B cell (primary cell): ENCODE measurements at regions not wholly inside any gene's neighbourhood (a gene's known extent, or its start where the extent isn't known, plus 50 kb on each side); places are given as distances from the start of the nearest gene placed in this dataset.

Experiments used
- ATAC-seq: fragments of 200-7000 bp; cut with Tn5 transposase; one replicate; pipeline ENCODE4 v1.10.0; 2021; ENCODE audit warnings: low read depth, mild to moderate bottlenecking, moderate number of reproducible peaks, moderate library complexity
- CTCF ChIA-PET: fragments of 350-600 bp; sonication (Branson Sonifier 250); formaldehyde crosslinking; loops from one replicate; lab custom pipeline; 2021; ENCODE audit warnings: antibody characterized with exemption, inconsistent platforms; lab: Charles Lee
- POLR2A ChIA-PET: fragments of 350-600 bp; sonication (Branson Sonifier 250); formaldehyde crosslinking; loops from one replicate; lab custom pipeline; 2021; ENCODE audit warnings: antibody characterized with exemption; lab: Charles Lee
- DNase-seq: peaks from one replicate; pipeline ENCODE4 v3.0.0; 2013
- H2AFZ ChIP-seq: 2 replicates; pipeline ENCODE4 v1.6.1; 2012; ENCODE audit warnings: mild to moderate bottlenecking, low read depth, low read length; ENCODE audit not compliant: insufficient read depth, poor library complexity, severe bottlenecking
- H3K27ac ChIP-seq, 2 donors: 1 replicate in 1 of 2; 2 replicates in 1 of 2; pipeline ENCODE4 v1.5.1; 2012 to 2013; ENCODE audit warnings: low read length in 2 of 2, mild to moderate bottlenecking in 2 of 2, moderate library complexity in 1 of 2
- H3K27me3 ChIP-seq, 4 experiments: fragments of 200-600 bp in 1 of 4; sonication (generic) in 1 of 4; replicated peaks in 1 of 4; 1 replicate in 2 of 4; 2 replicates in 2 of 4; pipeline versions ENCODE4 v1.6.1 to v1.7.0; 2013 to 2016; ENCODE audit warnings: low read length in 3 of 4, mild to moderate bottlenecking in 2 of 4, mixed read lengths in 1 of 4, moderate library complexity in 1 of 4; ENCODE audit not compliant: insufficient read depth in 4 of 4, control insufficient read depth in 3 of 4; ENCODE audit errors: control extremely low read depth in 1 of 4
- H3K36me3 ChIP-seq, 2 experiments: replicated peaks in 1 of 2; 1 replicate in 1 of 2; 2 replicates in 1 of 2; pipeline versions ENCODE4 v1.6.1 to v1.7.1; 2013; ENCODE audit warnings: low read length in 1 of 2; ENCODE audit not compliant: insufficient read depth in 2 of 2, control insufficient read depth in 1 of 2; ENCODE audit errors: control extremely low read depth in 1 of 2, extremely low read depth in 1 of 2
- H3K4me1 ChIP-seq, 2 donors: fragments of 200-600 bp in 1 of 2; sonication (generic) in 1 of 2; 1 replicate in 1 of 2; 2 replicates in 1 of 2; pipeline versions ENCODE4 v1.5.1 to v1.6.1; 2013 to 2017; ENCODE audit warnings: low read length in 2 of 2; ENCODE audit not compliant: control insufficient read depth in 2 of 2, insufficient read depth in 2 of 2
- H3K4me2 ChIP-seq: replicated peaks from 2 replicates; pipeline ENCODE3; 2012; ENCODE audit warnings: mild to moderate bottlenecking, low read depth, low read length; ENCODE audit not compliant: poor library complexity, severe bottlenecking
- H3K4me3 ChIP-seq, 5 experiments: fragments of 200-600 bp in 1 of 5; sonication (generic) in 1 of 5; 1 replicate in 3 of 5; 2 replicates in 2 of 5; pipeline versions ENCODE4 v1.5.1 to v1.7.0; 2011 to 2016; ENCODE audit warnings: low read length in 4 of 5, mild to moderate bottlenecking in 4 of 5, low read depth in 2 of 5, control low read depth in 1 of 5, moderate library complexity in 1 of 5; ENCODE audit not compliant: insufficient read depth in 1 of 5; ENCODE audit errors: control extremely low read depth in 1 of 5, extremely low read depth in 1 of 5
- H3K79me2 ChIP-seq: fragments of 200-600 bp; sonication (generic); one replicate; pipeline ENCODE4 v1.6.0; 2016; ENCODE audit warnings: low read length; ENCODE audit not compliant: control insufficient read depth, insufficient read depth
- H3K9ac ChIP-seq: fragments of 200-600 bp; sonication (generic); 2 replicates; pipeline ENCODE4 v1.6.1; 2017; ENCODE audit warnings: mild to moderate bottlenecking, low read length, moderate library complexity
- H3K9me3 ChIP-seq, 3 donors: one replicate each; pipeline versions ENCODE4 v1.6.1 to v1.7.1; 2013; ENCODE audit warnings: low read length in 2 of 3; ENCODE audit not compliant: control insufficient read depth in 2 of 3, insufficient read depth in 1 of 3; ENCODE audit errors: control extremely low read depth in 1 of 3
- H4K20me1 ChIP-seq: 2 replicates; pipeline ENCODE4 v1.6.0; 2012; ENCODE audit warnings: mild to moderate bottlenecking, low read length; ENCODE audit not compliant: insufficient read depth, control insufficient read depth, poor library complexity, severe bottlenecking
- H3K27ac Mint-ChIP-seq: one replicate; pipeline ENCODE4 v1.8.0; 2021; ENCODE audit warnings: mixed read lengths
- H3K27me3 Mint-ChIP-seq: one replicate; pipeline ENCODE4 v1.8.0; 2021; ENCODE audit warnings: mixed read lengths
- H3K4me1 Mint-ChIP-seq: one replicate; pipeline ENCODE4 v1.8.0; 2021; ENCODE audit warnings: mixed read lengths
- H3K4me3 Mint-ChIP-seq: one replicate; pipeline ENCODE4 v1.8.0; 2021; ENCODE audit warnings: mixed read lengths
- H3K9me3 Mint-ChIP-seq: one replicate; pipeline ENCODE4 v1.8.0; 2022; ENCODE audit warnings: mixed read lengths; ENCODE audit not compliant: insufficient read depth
- CTCF ChIP-seq: fragments of 200-600 bp; IDR thresholded peaks from one replicate; pipeline ENCODE4 v1.8.0; 2022; ENCODE audit warnings: antibody characterized with exemption, mild to moderate bottlenecking
- EZH2 ChIP-seq: IDR thresholded peaks from 2 replicates; pipeline ENCODE4 v1.6.1; 2012; ENCODE audit warnings: borderline replicate concordance, low read depth, mild to moderate bottlenecking, moderate library complexity, low read length; ENCODE audit not compliant: insufficient read depth, poor library complexity, severe bottlenecking
- whole genome bisulfite sequencing: methylation state at CpG from one replicate; pipeline ENCODE4 v1.1.5; 2013; ENCODE audit warnings: missing lambda C conversion rate; ENCODE audit not compliant: insufficient coverage; 5-methylcytosine and 5-hydroxymethylcytosine counted together
- intact Hi-C: fragments of 100-400 bp; cut with micrococcal nuclease; formaldehyde crosslinking; loops from one replicate; pipeline ENCODE4 v1.10.0; 2022

- H2AFZ ChIP-seq: no peak overlapping the region
- DNase-seq (no peak), ATAC-seq (no peak)
- H3K79me2 ChIP-seq: no peaks in the 10 kb centered on the region
- Mint-ChIP-seq H3K27ac (no peak overlapping the region), H3K27me3 (no peaks in the 10 kb centered on the region), H3K4me1 (no peaks in the 10 kb centered on the region), H3K4me3 (no peak overlapping the region), H3K9me3 (peaks cover 3% of the 10 kb centered on the region)
- no peak overlapping the region for H3K27ac ChIP-seq
- no peaks in the 10 kb centered on the region for H4K20me1 ChIP-seq
- WGBS: no CpG with 5 or more reads among the region's 2 CpGs
- no peaks in the 10 kb centered on the region for H3K27me3 ChIP-seq
- peaks cover 0 to 12% (median 0%) of the 10 kb centered on the region in 3 donors for H3K9me3 ChIP-seq
- H3K4me2 ChIP-seq: no peak overlapping the region
- H3K36me3 ChIP-seq: no peaks in the 10 kb centered on the region
- no peaks in the 10 kb centered on the region for H3K4me1 ChIP-seq
- no peak for TF ChIP-seq EZH2
- TF ChIP-seq CTCF: no peak
- intact Hi-C loops: no loop called here
- POLR2A ChIA-PET: no interaction called here
- H3K4me3 ChIP-seq: no peak overlapping the region
- CTCF ChIA-PET: no interaction called here
- no peak overlapping the region for H3K9ac ChIP-seq
Observed at GRCh38 chr18:65021021-65021420, 729.8 kb upstream of the CDH7 start.

- TF ChIP-seq EZH2: no peak
- TF ChIP-seq CTCF: no peak
- no peak overlapping the region for H3K9ac ChIP-seq
Observed at GRCh38 chr18:65018184-65018583, 732.6 kb upstream of the CDH7 start.

More at GRCh38 chr18:65018184-65018583, 732.6 kb upstream of the CDH7 start:
- WGBS: 100% methylated on average over 1 of the region's 1 CpG
- H4K20me1 ChIP-seq: no peaks in the 10 kb centered on the region
- H3K4me2 ChIP-seq: no peak overlapping the region
- ATAC-seq: no peak
- no peaks in the 10 kb centered on the region for H3K79me2 ChIP-seq
- ChIA-PET POLR2A (no interaction called here), CTCF (no interaction called here)
- no peak for DNase-seq
- intact Hi-C loops: no loop called here
- H3K27ac ChIP-seq: no peak overlapping the region
- no peaks in the 10 kb centered on the region for H3K27me3 ChIP-seq
- no peaks in the 10 kb centered on the region for H3K27me3 Mint-ChIP-seq
- peaks cover 0 to 12% (median 0%) of the 10 kb centered on the region in 3 donors for H3K9me3 ChIP-seq
- no peak overlapping the region for H2AFZ ChIP-seq
- peaks cover 5% of the 10 kb centered on the region for H3K9me3 Mint-ChIP-seq
- no peak overlapping the region for H3K27ac Mint-ChIP-seq
- no peak overlapping the region for H3K4me3 ChIP-seq
- no peak overlapping the region for H3K4me3 Mint-ChIP-seq
- H3K4me1 ChIP-seq: no peaks in the 10 kb centered on the region
- no peaks in the 10 kb centered on the region for H3K36me3 ChIP-seq
- H3K4me1 Mint-ChIP-seq: no peaks in the 10 kb centered on the region
